ENCODE measurements at regions not wholly inside any gene's neighbourhood (a gene's known extent, or its start where the extent isn't known, plus 50 kb on each side); places are given as distances from the start of the nearest gene placed in this dataset.

DNA sequence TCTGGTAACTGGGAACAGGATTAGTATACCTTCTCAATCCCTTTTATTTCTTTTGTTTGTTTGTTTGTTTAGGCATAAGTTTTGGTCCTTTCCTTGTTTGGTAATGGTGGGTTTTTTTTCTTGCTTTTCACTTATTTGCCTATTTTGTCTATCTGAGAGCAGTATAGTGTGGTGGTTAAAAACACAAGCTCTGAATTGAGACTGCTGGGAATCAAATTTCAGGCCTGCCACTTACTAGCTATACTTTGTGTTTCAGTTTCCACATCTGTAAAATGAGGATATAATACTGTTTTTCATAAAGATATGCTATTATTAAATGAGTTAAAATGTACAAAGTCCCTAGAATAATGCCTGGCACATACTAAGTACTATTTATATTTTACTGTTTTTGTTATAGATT is 81.6 kb upstream of the IVNS1ABP start:
- H3K79me2 ChIP-seq (ENCODE audit: insufficient read depth, low read length), result no peaks in the 10 kb centered on the region
- H3K36me3 ChIP-seq (ENCODE audit: low read length), result no peaks in the 10 kb centered on the region
- no peaks in the 10 kb centered on the region for H3K9me3 ChIP-seq (ENCODE audit: insufficient read depth, low read length)
- H3K9me2 ChIP-seq (replicated peaks; ENCODE audit: insufficient read depth, low read length), result no peaks in the 10 kb centered on the region
- no peaks in the 10 kb centered on the region for H3K27me3 ChIP-seq (ENCODE audit: low read length)
- no peak overlapping the region for H2AFZ ChIP-seq (ENCODE audit: low read depth, low read length, severe bottlenecking)
- H3K4me3 ChIP-seq (ENCODE audit: insufficient read depth, low read length, poor library complexity, severe bottlenecking), result no peak overlapping the region
- H3K9ac ChIP-seq (ENCODE audit: low read length), result no peak overlapping the region
- TF ChIP-seq, protein P1, sequence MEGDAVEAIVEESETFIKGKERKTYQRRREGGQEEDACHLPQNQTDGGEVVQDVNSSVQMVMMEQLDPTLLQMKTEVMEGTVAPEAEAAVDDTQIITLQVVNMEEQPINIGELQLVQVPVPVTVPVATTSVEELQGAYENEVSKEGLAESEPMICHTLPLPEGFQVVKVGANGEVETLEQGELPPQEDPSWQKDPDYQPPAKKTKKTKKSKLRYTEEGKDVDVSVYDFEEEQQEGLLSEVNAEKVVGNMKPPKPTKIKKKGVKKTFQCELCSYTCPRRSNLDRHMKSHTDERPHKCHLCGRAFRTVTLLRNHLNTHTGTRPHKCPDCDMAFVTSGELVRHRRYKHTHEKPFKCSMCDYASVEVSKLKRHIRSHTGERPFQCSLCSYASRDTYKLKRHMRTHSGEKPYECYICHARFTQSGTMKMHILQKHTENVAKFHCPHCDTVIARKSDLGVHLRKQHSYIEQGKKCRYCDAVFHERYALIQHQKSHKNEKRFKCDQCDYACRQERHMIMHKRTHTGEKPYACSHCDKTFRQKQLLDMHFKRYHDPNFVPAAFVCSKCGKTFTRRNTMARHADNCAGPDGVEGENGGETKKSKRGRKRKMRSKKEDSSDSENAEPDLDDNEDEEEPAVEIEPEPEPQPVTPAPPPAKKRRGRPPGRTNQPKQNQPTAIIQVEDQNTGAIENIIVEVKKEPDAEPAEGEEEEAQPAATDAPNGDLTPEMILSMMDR (IDR thresholded peaks at IDR 0.05; ENCODE audit: insufficient read depth, low read length, poor library complexity, severe bottlenecking), result no peak
- no peak for TF ChIP-seq EZH2phosphoT487 (conservative IDR thresholded peaks at IDR 0.05; ENCODE audit: low read length)
- no peak overlapping the region for H3K4me2 ChIP-seq (ENCODE audit: low read depth, low read length, poor library complexity, severe bottlenecking)
- no peak overlapping the region for H3K27ac ChIP-seq (ENCODE audit: low read depth, low read length)
- H3F3A ChIP-seq (ENCODE audit: insufficient read depth), result no peaks in the 10 kb centered on the region
- no peaks in the 10 kb centered on the region for H4K20me1 ChIP-seq (ENCODE audit: low read depth, low read length)

DNA sequence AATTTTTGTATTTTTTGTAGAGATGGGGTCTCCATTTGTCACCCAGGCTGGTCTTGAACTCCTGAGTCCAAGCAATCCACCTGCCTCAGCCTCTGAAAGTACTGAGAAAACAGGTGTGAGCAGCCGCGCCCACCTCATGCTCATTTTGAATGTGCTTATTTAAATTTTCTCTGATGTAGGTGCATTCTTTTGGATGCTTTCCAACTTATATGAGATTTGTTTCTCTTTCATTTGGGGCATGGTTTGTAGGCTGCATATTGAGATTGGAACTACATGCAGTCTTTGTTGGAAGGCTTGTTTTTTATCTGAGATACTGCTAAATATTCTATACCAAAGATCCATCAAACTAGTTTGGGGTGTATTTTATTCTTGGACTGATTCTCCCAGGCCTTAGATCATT is 81.0 kb upstream of the IVNS1ABP start:
- Histone ChIP-seq H3K27me3 (ENCODE audit: low read length) (no peaks in the 10 kb centered on the region), H3K27ac (ENCODE audit: low read depth, low read length) (no peak overlapping the region), H3K79me2 (ENCODE audit: insufficient read depth, low read length) (no peaks in the 10 kb centered on the region), H3K4me3 (ENCODE audit: insufficient read depth, low read length, poor library complexity, severe bottlenecking) (no peak overlapping the region), H4K20me1 (ENCODE audit: low read depth, low read length) (no peaks in the 10 kb centered on the region), H3K4me2 (ENCODE audit: low read depth, low read length, poor library complexity, severe bottlenecking) (no peak overlapping the region), H3K9me3 (ENCODE audit: insufficient read depth, low read length) (no peaks in the 10 kb centered on the region), H3K9ac (ENCODE audit: low read length) (no peak overlapping the region), H3K9me2 (replicated peaks; ENCODE audit: insufficient read depth, low read length) (no peaks in the 10 kb centered on the region), H3F3A (ENCODE audit: insufficient read depth) (no peaks in the 10 kb centered on the region), H3K36me3 (ENCODE audit: low read length) (no peaks in the 10 kb centered on the region), H2AFZ (ENCODE audit: low read depth, low read length, severe bottlenecking) (no peak overlapping the region)
- TF ChIP-seq, protein P1 (IDR thresholded peaks at IDR 0.05; ENCODE audit: insufficient read depth, low read length, poor library complexity, severe bottlenecking), result no peak
- TF ChIP-seq EZH2phosphoT487 (conservative IDR thresholded peaks at IDR 0.05; ENCODE audit: low read length), result no peak

DNA sequence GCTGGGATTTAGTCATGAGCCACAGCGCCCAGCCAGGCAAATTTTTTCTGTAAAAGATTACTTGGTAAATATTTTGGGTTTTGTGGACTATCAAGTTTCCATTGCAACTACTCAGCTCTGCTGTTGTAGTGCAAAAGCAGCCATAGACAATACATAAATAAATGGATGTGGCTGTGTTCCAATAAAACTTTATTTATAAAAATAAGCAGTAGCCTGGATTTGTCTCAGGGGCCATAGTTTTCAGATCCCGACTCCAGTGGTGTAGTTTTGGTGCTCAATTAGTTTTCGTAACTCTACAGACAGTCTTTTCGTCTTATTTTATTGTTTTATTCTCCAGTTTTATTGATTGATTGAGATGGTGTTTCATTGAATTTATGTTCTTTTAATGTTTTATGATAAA is 80.1 kb upstream of the IVNS1ABP start:
- TF ChIP-seq, protein P1 (IDR thresholded peaks at IDR 0.05; ENCODE audit: insufficient read depth, low read length, poor library complexity, severe bottlenecking), result no peak
- no peak for TF ChIP-seq EZH2phosphoT487 (conservative IDR thresholded peaks at IDR 0.05; ENCODE audit: low read length)

More for the DNA sequence above, 80.1 kb upstream of the IVNS1ABP start:
- no peak overlapping the region for H3K4me3 ChIP-seq (ENCODE audit: insufficient read depth, low read length, poor library complexity, severe bottlenecking)
- no peaks in the 10 kb centered on the region for H3K36me3 ChIP-seq (ENCODE audit: low read length)
- no peaks in the 10 kb centered on the region for H3K79me2 ChIP-seq (ENCODE audit: insufficient read depth, low read length)
- H3K9me3 ChIP-seq (ENCODE audit: insufficient read depth, low read length), result no peaks in the 10 kb centered on the region
- no peaks in the 10 kb centered on the region for H4K20me1 ChIP-seq (ENCODE audit: low read depth, low read length)
- H3K9me2 ChIP-seq (replicated peaks; ENCODE audit: insufficient read depth, low read length), result no peaks in the 10 kb centered on the region
- H3K27ac ChIP-seq (ENCODE audit: low read depth, low read length), result no peak overlapping the region
- H3F3A ChIP-seq (ENCODE audit: insufficient read depth), result no peaks in the 10 kb centered on the region
- no peak overlapping the region for H3K9ac ChIP-seq (ENCODE audit: low read length)
- H3K27me3 ChIP-seq (ENCODE audit: low read length), result no peaks in the 10 kb centered on the region
- no peak overlapping the region for H3K4me2 ChIP-seq (ENCODE audit: low read depth, low read length, poor library complexity, severe bottlenecking)
- no peak overlapping the region for H2AFZ ChIP-seq (ENCODE audit: low read depth, low read length, severe bottlenecking)

Data from SU-DHL-6 (cell line).